ENCODE measurements at regions not wholly inside any gene's neighbourhood (a gene's known extent, or its start where the extent isn't known, plus 50 kb on each side); places are given as distances from the start of the nearest gene placed in this dataset.

DNA sequence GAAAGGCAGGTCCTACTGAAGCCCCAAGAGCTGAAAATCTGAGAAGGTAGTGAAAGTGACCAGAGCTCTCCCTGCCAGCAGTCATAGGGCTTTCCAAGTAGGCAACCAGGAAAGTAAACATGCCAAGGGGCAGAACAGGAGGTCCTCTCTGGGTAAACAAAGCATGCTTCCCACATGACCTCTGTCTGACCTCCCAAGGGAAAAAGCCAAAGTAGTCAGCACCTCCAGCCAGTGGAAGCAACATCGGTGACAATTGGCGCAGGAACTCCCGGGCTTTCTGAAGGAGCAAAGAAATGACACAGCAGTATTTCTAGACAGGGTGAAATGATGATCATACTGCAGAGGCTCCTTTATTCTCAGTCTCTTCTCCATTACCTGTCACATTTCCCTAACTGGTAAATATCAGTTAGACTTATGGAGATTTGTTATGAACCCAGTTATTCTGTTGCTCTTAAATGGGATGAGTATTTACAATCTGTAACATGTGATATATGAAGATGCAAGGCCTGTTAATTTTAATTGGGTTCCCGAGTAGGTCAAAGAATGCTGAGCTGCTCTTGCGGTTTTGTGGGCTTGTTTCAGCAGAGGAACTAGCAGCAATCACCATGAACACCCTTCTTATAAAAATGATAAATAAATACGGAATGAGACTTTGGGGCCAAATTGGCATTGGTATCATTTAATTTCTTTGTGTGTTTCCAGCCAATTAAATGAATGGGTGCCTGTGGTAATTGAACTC lies 321.0 kb downstream of the RND3 start:
- peak in 1 of 2 donors; percentile 51 for DNase-seq (ENCODE audit: low read depth in 2 of 2)

DNA sequence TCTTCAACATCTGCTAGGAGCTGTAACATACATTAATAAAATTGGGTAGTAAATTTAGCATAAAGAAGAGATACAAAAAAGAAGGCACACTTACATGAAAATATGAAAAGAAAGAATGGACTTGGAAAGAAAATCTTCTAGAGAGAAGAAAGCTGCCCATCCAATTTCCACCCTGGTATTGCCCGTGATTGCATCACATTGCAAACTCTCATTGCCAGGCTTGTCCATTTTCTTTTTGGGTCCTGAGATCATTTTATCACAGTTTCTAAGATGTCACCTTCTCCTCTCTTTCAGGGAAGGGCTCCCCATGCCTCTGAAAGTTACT lies 321.5 kb downstream of the RND3 start:
- no peak for DNase-seq (ENCODE audit: low read depth in 2 of 2)

GRCh38 chr2:150165442-150165841 lies 322.0 kb downstream of the RND3 start:
- no peak for DNase-seq (ENCODE audit: low read depth in 2 of 2)

DNA sequence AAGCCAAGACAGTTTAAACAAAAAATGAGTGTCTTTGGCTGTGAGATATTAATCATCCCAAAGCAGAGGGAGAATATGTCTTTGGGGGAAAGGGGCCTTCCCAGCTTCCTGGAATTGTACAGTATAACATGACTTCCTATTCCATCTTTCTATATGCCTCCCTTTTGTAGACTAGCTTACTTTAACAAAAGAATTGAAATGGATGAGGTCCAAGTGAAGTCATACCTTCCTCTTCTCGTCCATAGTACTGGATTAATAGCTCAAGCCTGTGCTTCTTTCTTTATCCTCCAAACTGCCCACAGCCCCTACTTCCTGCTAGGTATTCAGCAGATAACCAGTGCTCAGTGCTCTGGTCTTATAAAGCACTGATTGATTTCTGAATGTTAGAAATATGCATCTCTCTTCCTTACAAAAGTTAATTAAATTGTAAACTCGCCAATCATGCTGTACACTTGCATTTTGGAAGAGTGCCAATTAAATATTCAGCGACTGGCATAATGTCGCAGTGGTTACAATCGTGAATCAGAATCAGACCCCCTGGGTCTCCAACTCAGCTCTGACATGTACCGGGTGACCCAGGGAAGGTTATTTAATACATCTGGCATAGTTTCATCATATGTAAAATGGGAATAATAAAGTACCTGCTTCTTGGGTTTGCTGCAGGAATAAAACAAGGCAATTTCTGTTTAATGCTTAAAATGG lies 325.1 kb downstream of the RND3 start:
- peak; percentile 48 to 81 for DNase-seq (ENCODE audit: low read depth in 2 of 2)

GRCh38 chr2:150160058-150160457 lies 327.4 kb downstream of the RND3 start:
- DNase-seq (ENCODE audit: low read depth in 2 of 2): no peak

DNA sequence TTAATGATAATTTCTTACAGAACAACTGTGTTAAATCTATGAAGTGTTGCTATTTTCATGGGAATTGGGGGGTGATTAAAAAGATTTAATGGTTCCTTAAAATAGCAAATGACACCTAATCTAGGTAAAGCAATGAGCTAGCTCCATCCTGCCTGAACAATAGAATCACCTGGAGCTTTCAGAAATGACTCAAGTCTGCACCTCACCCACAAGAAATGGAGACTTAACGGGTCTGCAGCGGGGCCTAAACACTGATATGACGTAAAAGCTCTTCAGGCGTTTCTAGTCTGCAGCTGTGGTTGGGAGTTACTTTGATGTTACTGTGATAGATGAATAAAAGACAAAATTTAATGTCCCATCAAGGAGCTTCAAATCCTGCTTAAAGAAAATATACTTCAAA lies 328.2 kb downstream of the RND3 start:
- DNase-seq (ENCODE audit: low read depth in 2 of 2): no peak

DNA sequence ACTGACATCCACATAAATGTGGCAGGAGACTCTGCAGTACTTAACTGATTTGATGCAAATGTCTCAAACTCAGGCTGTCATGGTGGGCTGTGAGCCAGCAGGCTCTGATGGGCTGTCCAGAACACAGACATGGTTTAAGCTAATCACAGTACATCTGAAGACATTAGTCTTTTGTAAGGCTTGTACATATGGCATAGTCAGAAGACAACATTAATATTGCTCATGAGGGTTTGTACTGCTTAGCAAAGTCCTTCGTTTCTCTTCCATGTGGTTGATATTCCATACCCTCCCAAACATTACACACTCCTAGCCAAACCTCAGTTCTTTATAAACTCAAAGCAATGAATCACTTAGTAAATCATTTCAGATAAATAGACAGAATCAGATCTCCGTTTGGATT lies 330.6 kb downstream of the RND3 start:
- no peak for DNase-seq (ENCODE audit: low read depth in 2 of 2)

- DNase-seq (ENCODE audit: low read depth in 2 of 2): no peak
Observed at GRCh38 chr2:150156415-150156814, 331.1 kb downstream of the RND3 start.

- DNase-seq (ENCODE audit: low read depth in 2 of 2): no peak
Observed at GRCh38 chr2:150154308-150154797, 333.1 kb downstream of the RND3 start.

DNA sequence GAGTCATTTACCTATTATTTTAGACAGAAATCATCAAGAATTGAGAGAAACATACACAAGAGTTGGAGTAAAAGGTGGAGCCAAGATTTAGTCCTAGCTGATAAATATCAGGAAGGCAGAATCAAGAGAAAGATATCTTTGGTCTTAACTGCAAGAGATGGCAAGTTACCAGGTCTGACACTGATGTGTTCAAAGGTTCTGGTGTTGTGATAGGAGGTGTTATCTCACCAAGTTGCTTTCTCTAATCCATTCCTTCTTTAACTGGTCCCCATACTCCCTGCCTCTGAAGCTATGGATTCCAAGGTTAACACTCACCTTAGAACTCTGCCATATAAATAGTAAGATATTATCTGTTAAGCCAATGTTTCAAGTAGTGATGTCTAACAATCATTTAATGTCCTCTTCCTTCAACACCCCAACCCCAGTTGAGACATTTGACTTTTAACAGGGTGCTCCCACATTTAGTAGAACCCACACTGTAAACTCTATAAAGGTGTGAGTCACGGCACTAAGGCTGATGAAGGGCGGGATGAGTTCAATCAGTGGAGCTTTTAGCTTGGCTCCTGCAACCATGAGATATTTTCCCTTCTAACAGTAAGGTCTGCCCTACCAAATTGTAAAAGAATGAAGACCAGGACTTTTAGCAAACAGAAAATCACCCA lies 333.7 kb downstream of the RND3 start:
- DNase-seq (ENCODE audit: low read depth in 2 of 2): no peak

- DNase-seq (ENCODE audit: low read depth in 2 of 2): no peak
Observed at GRCh38 chr2:150152230-150152629, 335.2 kb downstream of the RND3 start.

GRCh38 chr2:150150144-150150543 lies 337.3 kb downstream of the RND3 start:
- no peak for DNase-seq (ENCODE audit: low read depth in 2 of 2)

- DNase-seq (ENCODE audit: low read depth in 2 of 2): peak in 1 of 2 donors; percentile 13
Observed at GRCh38 chr2:150147889-150148683, 339.4 kb downstream of the RND3 start.

DNA sequence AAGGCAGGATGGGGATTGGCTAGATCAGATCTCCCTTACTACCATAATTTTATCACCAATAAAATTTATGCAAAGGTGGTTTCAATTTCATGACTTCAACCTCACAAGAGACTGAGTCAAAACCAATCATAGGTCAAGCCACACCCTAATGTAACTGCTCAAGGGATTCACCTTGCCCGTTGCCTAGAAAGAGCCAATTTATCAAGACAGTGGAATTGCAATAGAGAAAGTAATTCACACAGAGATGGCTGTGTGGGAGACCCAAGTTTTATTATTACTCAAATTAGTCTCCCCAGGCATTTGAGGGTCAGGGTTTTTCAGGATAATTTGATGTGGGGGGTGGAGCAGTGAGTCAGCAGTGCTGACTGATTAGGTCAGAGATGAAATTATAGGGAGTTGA lies 340.6 kb downstream of the RND3 start:
- no peak for DNase-seq (ENCODE audit: low read depth in 2 of 2)

- no peak for DNase-seq (ENCODE audit: low read depth in 2 of 2)
Observed at GRCh38 chr2:150145299-150145692, 342.2 kb downstream of the RND3 start.

GRCh38 chr2:150144546-150145298 lies 342.7 kb downstream of the RND3 start:
- DNase-seq (ENCODE audit: low read depth in 2 of 2): no peak

GRCh38 chr2:150143087-150143536 lies 344.4 kb downstream of the RND3 start:
- peak in 1 of 2 donors; percentile 68 for DNase-seq (ENCODE audit: low read depth in 2 of 2)

DNA sequence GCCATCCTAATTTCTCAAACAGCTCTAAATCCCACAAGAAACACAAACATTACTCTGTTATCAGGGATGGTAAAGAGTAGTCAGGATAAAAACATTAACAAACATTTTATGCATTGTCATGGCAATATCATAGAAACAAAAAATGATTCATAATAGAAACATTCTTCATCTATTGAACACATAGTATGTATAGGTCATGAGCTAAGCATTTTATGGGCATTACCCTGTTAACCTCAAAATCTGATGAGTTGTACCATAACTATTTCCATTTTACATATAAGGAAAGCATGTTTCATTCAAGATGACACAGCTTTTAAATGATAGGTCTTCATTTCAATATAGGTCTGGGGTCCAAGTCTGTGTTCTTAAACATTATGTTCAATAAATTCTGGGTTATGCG lies 344.9 kb downstream of the RND3 start:
- DNase-seq (ENCODE audit: low read depth in 2 of 2): peak in 1 of 2 donors; percentile 71

DNA sequence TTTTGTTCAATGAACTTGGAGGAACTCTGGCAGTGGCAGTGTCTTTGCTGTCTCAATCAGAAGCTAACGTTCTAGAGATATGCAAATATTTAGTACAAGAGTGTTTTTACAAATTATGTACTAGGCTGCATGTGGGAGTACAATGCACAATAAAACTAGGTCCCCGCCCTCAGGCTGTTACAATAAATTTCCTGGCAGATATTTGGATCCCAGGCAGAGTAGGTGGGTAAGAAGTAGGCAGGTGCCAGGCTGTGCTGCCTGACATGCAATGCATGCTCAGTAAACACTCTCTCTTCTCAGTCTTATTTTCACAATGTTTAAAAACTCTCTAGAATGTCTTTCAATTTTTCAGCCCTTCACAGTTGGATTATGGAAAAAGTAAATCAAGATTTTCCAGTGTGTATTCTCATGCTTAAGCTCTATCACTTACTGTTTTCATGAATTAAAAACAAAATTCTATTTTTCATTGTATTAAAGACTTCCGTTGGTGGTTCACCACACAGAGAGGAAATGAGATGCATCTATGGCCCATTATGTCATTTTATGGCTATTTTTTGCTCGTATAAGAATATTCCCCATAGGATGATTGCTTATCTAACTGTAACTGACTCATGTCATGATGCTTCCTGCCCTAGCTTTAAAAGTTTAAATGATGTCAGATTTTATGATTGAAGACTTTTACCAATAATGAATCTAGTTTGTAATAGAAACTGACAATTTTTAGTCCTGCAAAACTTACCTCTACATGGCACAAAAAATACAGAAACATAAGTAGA lies 346.1 kb downstream of the RND3 start:
- DNase-seq (ENCODE audit: low read depth in 2 of 2): peak; percentile 72 to 91

- DNase-seq (ENCODE audit: low read depth in 2 of 2): peak in 1 of 2 donors; percentile 7
Observed at GRCh38 chr2:150140777-150141176, 346.7 kb downstream of the RND3 start.
